LoVo (cell line): ENCODE measurements at regions not wholly inside any gene's neighbourhood (a gene's known extent, or its start where the extent isn't known, plus 50 kb on each side); places are given as distances from the start of the nearest gene placed in this dataset.

Experiments used
- DNase-seq: peaks from one replicate; pipeline ENCODE4 v3.0.0-alpha.2; 2016; ENCODE audit warnings: low spot score

GRCh38 chr2:23241611-23242245 lies 143.3 kb upstream of the KLHL29 start:
- no peak for DNase-seq

- DNase-seq = no peak
Observed at GRCh38 chr2:23243073-23243659, 141.8 kb upstream of the KLHL29 start.

- DNase-seq = no peak
Observed at GRCh38 chr2:23244617-23245016, 140.4 kb upstream of the KLHL29 start.

- DNase-seq = no peak
Observed at GRCh38 chr2:23246992-23247683, 137.8 kb upstream of the KLHL29 start.

- DNase-seq = no peak
Observed at GRCh38 chr2:23248667-23249066, 136.3 kb upstream of the KLHL29 start.

GRCh38 chr2:23249348-23249747 lies 135.6 kb upstream of the KLHL29 start:
- DNase-seq = no peak

GRCh38 chr2:23250371-23250770 lies 134.6 kb upstream of the KLHL29 start:
- no peak for DNase-seq

GRCh38 chr2:23256643-23257042 lies 128.3 kb upstream of the KLHL29 start:
- no peak for DNase-seq

- DNase-seq = no peak
Observed at GRCh38 chr2:23260621-23261020, 124.4 kb upstream of the KLHL29 start.

- DNase-seq = no peak
Observed at GRCh38 chr2:23268467-23269263, 116.3 kb upstream of the KLHL29 start.

- no peak for DNase-seq
Observed at GRCh38 chr2:23269747-23270146, 115.2 kb upstream of the KLHL29 start.

- DNase-seq = no peak
Observed at GRCh38 chr2:23270810-23271209, 114.2 kb upstream of the KLHL29 start.

GRCh38 chr2:23271230-23271629 lies 113.7 kb upstream of the KLHL29 start:
- no peak for DNase-seq

- DNase-seq = no peak
Observed at GRCh38 chr2:23273786-23274185, 111.2 kb upstream of the KLHL29 start.

GRCh38 chr2:23280401-23280800 lies 104.6 kb upstream of the KLHL29 start:
- no peak for DNase-seq

- DNase-seq = no peak
Observed at GRCh38 chr2:23283653-23284052, 101.3 kb upstream of the KLHL29 start.

GRCh38 chr2:23285091-23285800 lies 99.7 kb upstream of the KLHL29 start:
- DNase-seq = no peak

- no peak for DNase-seq
Observed at GRCh38 chr2:23286031-23286757, 98.8 kb upstream of the KLHL29 start.

- no peak for DNase-seq
Observed at GRCh38 chr2:23286758-23287704, 97.9 kb upstream of the KLHL29 start.

GRCh38 chr2:23289671-23290070 lies 95.3 kb upstream of the KLHL29 start:
- no peak for DNase-seq
